ENCODE measurements at regions not wholly inside any gene's neighbourhood (a gene's known extent, or its start where the extent isn't known, plus 50 kb on each side); places are given as distances from the start of the nearest gene placed in this dataset.

- no peak for TF ChIP-seq CTCF (IDR thresholded peaks at IDR 0.05)
- TF ChIP-seq ZFX (IDR thresholded peaks at IDR 0.05; ENCODE audit: borderline replicate concordance), result no peak
These were observed 75.4 kb downstream of the VCPKMT start for GRCh38 chr14:50040895-50041465.

Measured in 22Rv1 (cell line).